Prostate gland (tissue), 2 donors: ENCODE measurements at regions not wholly inside any gene's neighbourhood (a gene's known extent, or its start where the extent isn't known, plus 50 kb on each side); places are given as distances from the start of the nearest gene placed in this dataset.
"Not testable (repeated sequence)": the region's sequence is repeated elsewhere in the genome, so short reads cannot be mapped to it uniquely, and the experiment has no call there.

Experiments used
- DNase-seq: peaks from one replicate; pipeline ENCODE4 v3.0.0-alpha.2; 2019; ENCODE audit warnings: low spot score
- H3K27ac ChIP-seq, 2 donors: fragments of 200-600 bp; sonication (generic); 2 replicates each; pipeline ENCODE4 v1.5.1; 2017 to 2019
- H3K27me3 ChIP-seq: fragments of 200-600 bp; sonication (generic); replicated peaks from 2 replicates; pipeline ENCODE4 v1.5.1; 2019; ENCODE audit not compliant: insufficient read depth
- H3K36me3 ChIP-seq, 2 donors: fragments of 200-600 bp; sonication (generic); 1 replicate in 1 of 2; 2 replicates in 1 of 2; pipeline versions ENCODE4 v1.5.1 to v1.8.1; 2017 to 2019
- H3K4me1 ChIP-seq: fragments of 200-600 bp; sonication (generic); replicated peaks from 2 replicates; pipeline ENCODE4 v1.5.1; 2019
- H3K4me3 ChIP-seq, 2 donors: fragments of 200-600 bp; sonication (generic); 2 replicates each; pipeline ENCODE4 v1.5.1; 2017 to 2019
- H3K9me3 ChIP-seq: fragments of 200-600 bp; sonication (generic); 2 replicates; pipeline ENCODE4 v1.5.1; 2017
- POLR2A ChIP-seq: fragments of 450-650 bp; IDR thresholded peaks from one replicate; pipeline ENCODE4 v1.6.1; 2016; ENCODE audit warnings: antibody characterized with exemption, mild to moderate bottlenecking
- POLR2AphosphoS5 ChIP-seq: sonication (generic); formaldehyde crosslinking; IDR thresholded peaks from one replicate; pipeline ENCODE4 v1.6.1; 2017; ENCODE audit warnings: antibody characterized with exemption
- WGBS: methylation state at CpG from one replicate; pipeline ENCODE4 v1.1.5; 2018; 5-methylcytosine and 5-hydroxymethylcytosine counted together
- intact Hi-C: fragments of 100-400 bp; cut with DNase I; formaldehyde crosslinking; loops from one replicate; pipeline ENCODE4 v1.14.2; 2022
- TF ChIP-seq, protein P1 (sequence below), 4 experiments: fragments of 200-600 bp in 2 of 4; fragments of 450-650 bp in 2 of 4; sonication (generic) in 2 of 4; IDR thresholded peaks; 1 replicate in 3 of 4; 2 replicates in 1 of 4; pipeline ENCODE4 v1.5.1; 2016 to 2019; ENCODE audit warnings: antibody characterized with exemption in 4 of 4, mild to moderate bottlenecking in 2 of 4, moderate library complexity in 2 of 4

DNA sequence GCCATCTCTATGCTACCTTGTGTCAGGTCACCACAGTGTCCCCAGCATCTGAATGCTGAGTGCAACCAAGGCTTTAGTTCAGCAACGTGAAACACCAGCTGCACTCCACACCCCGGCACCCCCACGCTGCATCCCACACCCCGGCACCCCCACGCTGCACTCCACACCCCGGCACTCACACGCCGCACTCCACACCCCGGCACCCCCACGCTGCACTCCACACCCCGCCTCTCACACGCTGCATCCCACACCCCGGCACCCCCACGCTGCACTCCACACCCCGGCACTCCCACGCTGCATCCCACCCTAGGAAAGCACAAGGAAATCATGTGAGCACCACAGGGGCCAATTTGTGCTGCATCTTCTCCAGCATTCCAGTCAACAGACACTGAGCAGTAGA, 199.8 kb upstream of the FRG1 start:
- no peak for DNase-seq
- Histone ChIP-seq H3K9me3 (no peaks in the 10 kb centered on the region), H3K27me3 (no peaks in the 10 kb centered on the region), H3K27ac (no peak overlapping the region), H3K4me1 (no peaks in the 10 kb centered on the region), H3K4me3 (no peak overlapping the region), H3K36me3 (no peaks in the 10 kb centered on the region)
- 85% methylated on average over 16 of the region's 16 CpGs for WGBS
- intact Hi-C loops: no loop called here
- TF ChIP-seq POLR2AphosphoS5 (no peak), POLR2A (no peak)
- TF ChIP-seq, protein P1, sequence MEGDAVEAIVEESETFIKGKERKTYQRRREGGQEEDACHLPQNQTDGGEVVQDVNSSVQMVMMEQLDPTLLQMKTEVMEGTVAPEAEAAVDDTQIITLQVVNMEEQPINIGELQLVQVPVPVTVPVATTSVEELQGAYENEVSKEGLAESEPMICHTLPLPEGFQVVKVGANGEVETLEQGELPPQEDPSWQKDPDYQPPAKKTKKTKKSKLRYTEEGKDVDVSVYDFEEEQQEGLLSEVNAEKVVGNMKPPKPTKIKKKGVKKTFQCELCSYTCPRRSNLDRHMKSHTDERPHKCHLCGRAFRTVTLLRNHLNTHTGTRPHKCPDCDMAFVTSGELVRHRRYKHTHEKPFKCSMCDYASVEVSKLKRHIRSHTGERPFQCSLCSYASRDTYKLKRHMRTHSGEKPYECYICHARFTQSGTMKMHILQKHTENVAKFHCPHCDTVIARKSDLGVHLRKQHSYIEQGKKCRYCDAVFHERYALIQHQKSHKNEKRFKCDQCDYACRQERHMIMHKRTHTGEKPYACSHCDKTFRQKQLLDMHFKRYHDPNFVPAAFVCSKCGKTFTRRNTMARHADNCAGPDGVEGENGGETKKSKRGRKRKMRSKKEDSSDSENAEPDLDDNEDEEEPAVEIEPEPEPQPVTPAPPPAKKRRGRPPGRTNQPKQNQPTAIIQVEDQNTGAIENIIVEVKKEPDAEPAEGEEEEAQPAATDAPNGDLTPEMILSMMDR (IDR thresholded peaks at IDR 0.05): no peak

DNA sequence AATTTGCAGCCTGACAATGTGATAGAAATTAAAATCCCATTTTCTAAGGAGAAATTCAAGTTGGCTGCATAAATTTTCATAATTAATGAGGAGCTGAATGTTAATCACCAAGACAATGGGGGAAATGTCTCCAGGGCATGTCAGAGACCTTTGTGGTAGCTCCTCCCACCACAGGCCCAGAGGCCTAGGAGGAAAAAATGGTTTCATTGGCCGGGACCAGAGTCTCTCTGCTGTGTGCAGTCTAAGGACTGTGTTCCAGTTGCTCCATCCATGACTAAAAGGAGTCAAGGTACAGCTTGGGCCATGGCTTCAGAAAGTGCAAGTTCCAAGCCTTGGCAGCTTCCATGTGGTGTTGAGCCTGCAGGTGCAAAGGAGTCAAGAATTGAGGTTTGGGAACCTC, 187.6 kb upstream of the FRG1 start:
- H3K4me1 ChIP-seq, intact Hi-C loops, H3K36me3 ChIP-seq, H3K27me3 ChIP-seq, H3K9me3 ChIP-seq, H3K4me3 ChIP-seq, DNase-seq, H3K27ac ChIP-seq: not testable (repeated sequence)
- WGBS: 81% methylated on average over 1 of the region's 1 CpG

DNA sequence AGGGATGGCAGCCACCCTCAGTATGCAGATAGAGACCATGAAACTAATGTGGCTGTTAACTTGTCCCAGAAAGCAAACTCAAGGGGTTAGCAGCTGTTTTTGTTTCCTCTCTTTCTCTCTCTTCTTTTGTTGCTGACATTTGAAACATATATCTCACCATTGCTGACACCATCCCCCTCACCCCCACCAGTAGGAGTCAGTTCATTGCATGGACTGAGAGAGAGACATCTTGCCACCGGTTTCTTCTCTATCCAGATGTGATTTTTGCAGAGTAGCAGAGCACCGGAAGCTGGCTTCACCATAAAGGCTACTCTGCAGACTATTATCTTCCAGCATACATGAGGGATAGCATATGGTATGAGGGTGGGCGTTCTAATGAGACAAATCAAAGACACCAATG, 177.1 kb upstream of the FRG1 start:
- TF ChIP-seq, protein P1 (IDR thresholded peaks at IDR 0.05): no peak
- TF ChIP-seq POLR2A: no peak
- no peak for TF ChIP-seq POLR2AphosphoS5
- H3K4me1 ChIP-seq: peaks cover 2% of the 10 kb centered on the region
- no peaks in the 10 kb centered on the region for H3K9me3 ChIP-seq
- H3K4me3 ChIP-seq: no peak overlapping the region
- intact Hi-C loops: no loop called here
- H3K27ac ChIP-seq: no peak overlapping the region
- 69% methylated on average over 3 of the region's 3 CpGs for WGBS
- no peak for DNase-seq
- no peaks in the 10 kb centered on the region for H3K36me3 ChIP-seq
- H3K27me3 ChIP-seq: no peaks in the 10 kb centered on the region

GRCh38 chr4:189765301-189765700, 175.4 kb upstream of the FRG1 start:
- Histone ChIP-seq H3K4me1 (peaks cover 2% of the 10 kb centered on the region), H3K27ac (no peak overlapping the region), H3K36me3 (no peaks in the 10 kb centered on the region), H3K9me3 (no peaks in the 10 kb centered on the region), H3K4me3 (no peak overlapping the region), H3K27me3 (no peaks in the 10 kb centered on the region)
- intact Hi-C loops: no loop called here
- WGBS: 60% methylated on average over 10 of the region's 10 CpGs
- TF ChIP-seq POLR2AphosphoS5 (no peak), POLR2A (no peak)
- TF ChIP-seq, protein P1 (IDR thresholded peaks at IDR 0.05): no peak
- no peak for DNase-seq

- intact Hi-C loops: no loop called here
- Histone ChIP-seq H3K27me3 (no peaks in the 10 kb centered on the region), H3K4me3 (no peak overlapping the region), H3K4me1 (peaks cover 2% of the 10 kb centered on the region), H3K27ac (no peak overlapping the region), H3K9me3 (no peaks in the 10 kb centered on the region), H3K36me3 (no peaks in the 10 kb centered on the region)
- TF ChIP-seq, protein P1 (IDR thresholded peaks at IDR 0.05): no peak
- TF ChIP-seq POLR2AphosphoS5: no peak
- no peak for TF ChIP-seq POLR2A
- 58% methylated on average over 6 of the region's 6 CpGs for WGBS
- no peak for DNase-seq
These were observed 174.9 kb upstream of the FRG1 start for GRCh38 chr4:189765736-189766135.
